HCT116 (cell line): ENCODE measurements at regions not wholly inside any gene's neighbourhood (a gene's known extent, or its start where the extent isn't known, plus 50 kb on each side); places are given as distances from the start of the nearest gene placed in this dataset.

ENCODE experiments used
- CEBPB ChIP-seq: IDR thresholded peaks from 2 replicates; pipeline ENCODE4 v1.6.1; 2012; ENCODE audit warnings: low read depth
- EZH2 ChIP-seq: fragments of 200-600 bp; sonication (generic); IDR thresholded peaks from 2 replicates; pipeline ENCODE4 v1.6.1; 2017; ENCODE audit warnings: antibody characterized with exemption, mixed run types
- EZH2phosphoT487 ChIP-seq: fragments of 200-600 bp; IDR thresholded peaks from 2 replicates; pipeline ENCODE4 v1.6.1; 2018; ENCODE audit warnings: antibody characterized with exemption, borderline replicate concordance
- POLR2A ChIP-seq: IDR thresholded peaks from 2 replicates; pipeline ENCODE4 v1.7.0; 2011; ENCODE audit warnings: borderline replicate concordance; ENCODE audit not compliant: insufficient read depth, insufficient read length; ENCODE audit errors: extremely low read depth
- POLR2AphosphoS5 ChIP-seq: IDR thresholded peaks from 2 replicates; pipeline ENCODE4 v1.6.1; 2011; ENCODE audit warnings: mild to moderate bottlenecking, low read depth, low read length, moderate library complexity
- RAD21 ChIP-seq: IDR thresholded peaks from 2 replicates; pipeline ENCODE4 v1.6.1; 2012; ENCODE audit warnings: low read depth, mild to moderate bottlenecking
- SP1 ChIP-seq: IDR thresholded peaks from 2 replicates; pipeline ENCODE4 v1.6.1; 2012; ENCODE audit warnings: low read depth
- SRF ChIP-seq: IDR thresholded peaks from 2 replicates; pipeline ENCODE4 v1.6.1; 2012; ENCODE audit warnings: low read depth
- TCF7L2 ChIP-seq: IDR thresholded peaks from 2 replicates; pipeline ENCODE4 v1.7.0; 2011; ENCODE audit warnings: borderline replicate concordance, inconsistent platforms; ENCODE audit not compliant: insufficient read depth, insufficient read length; ENCODE audit errors: extremely low read depth
- ZFX ChIP-seq: fragments of 450-650 bp; IDR thresholded peaks from 2 replicates; pipeline ENCODE4 v1.6.1; 2017
- ZNF274 ChIP-seq: fragments of 200-500 bp; sonication (Bioruptor generic); IDR thresholded peaks from 2 replicates; pipeline ENCODE4 v1.6.1; 2014; ENCODE audit warnings: mild to moderate bottlenecking, low read depth, low read length, inconsistent platforms
- TF ChIP-seq, protein P1 (sequence below): IDR thresholded peaks from 2 replicates; pipeline ENCODE4 v1.6.1; 2012; ENCODE audit warnings: low read depth
- TF ChIP-seq, protein P2 (sequence below), 3 experiments: fragments of 200-600 bp in 1 of 3; sonication (generic) in 1 of 3; IDR thresholded peaks in 2 of 3; conservative IDR thresholded peaks in 1 of 3; 2 replicates each; pipeline ENCODE4 v1.5.1; 2012 to 2017; ENCODE audit warnings: low read depth in 2 of 3, low read length in 2 of 3, antibody characterized with exemption in 1 of 3, borderline replicate concordance in 1 of 3, control low read depth in 1 of 3, mild to moderate bottlenecking in 1 of 3, mixed read lengths in 1 of 3, mixed run types in 1 of 3, moderate library complexity in 1 of 3; ENCODE audit not compliant: insufficient read depth in 1 of 3
- TF ChIP-seq, protein P3 (sequence below): IDR thresholded peaks from 2 replicates; pipeline ENCODE4 v1.6.1; 2012

DNA sequence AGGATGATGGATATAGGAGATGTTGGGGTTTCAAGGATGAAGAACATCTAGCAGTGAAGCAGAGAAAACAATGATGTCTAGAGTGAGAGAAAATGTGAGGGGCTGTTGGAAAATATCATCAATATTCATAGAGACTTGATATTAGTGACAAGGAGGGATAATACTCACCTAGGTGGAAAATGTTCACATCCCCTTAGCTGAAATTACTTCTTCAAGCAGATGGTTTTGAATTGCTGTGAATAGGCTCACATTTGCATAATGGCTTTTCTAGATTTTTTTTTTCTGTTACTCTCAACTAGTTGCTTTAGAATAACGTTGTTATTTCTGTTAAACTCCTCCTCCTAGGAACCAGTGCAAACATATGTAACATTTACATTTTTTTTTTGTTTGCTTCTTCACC is 61.6 kb upstream of the MAP1B start:
- TF ChIP-seq, protein P1, sequence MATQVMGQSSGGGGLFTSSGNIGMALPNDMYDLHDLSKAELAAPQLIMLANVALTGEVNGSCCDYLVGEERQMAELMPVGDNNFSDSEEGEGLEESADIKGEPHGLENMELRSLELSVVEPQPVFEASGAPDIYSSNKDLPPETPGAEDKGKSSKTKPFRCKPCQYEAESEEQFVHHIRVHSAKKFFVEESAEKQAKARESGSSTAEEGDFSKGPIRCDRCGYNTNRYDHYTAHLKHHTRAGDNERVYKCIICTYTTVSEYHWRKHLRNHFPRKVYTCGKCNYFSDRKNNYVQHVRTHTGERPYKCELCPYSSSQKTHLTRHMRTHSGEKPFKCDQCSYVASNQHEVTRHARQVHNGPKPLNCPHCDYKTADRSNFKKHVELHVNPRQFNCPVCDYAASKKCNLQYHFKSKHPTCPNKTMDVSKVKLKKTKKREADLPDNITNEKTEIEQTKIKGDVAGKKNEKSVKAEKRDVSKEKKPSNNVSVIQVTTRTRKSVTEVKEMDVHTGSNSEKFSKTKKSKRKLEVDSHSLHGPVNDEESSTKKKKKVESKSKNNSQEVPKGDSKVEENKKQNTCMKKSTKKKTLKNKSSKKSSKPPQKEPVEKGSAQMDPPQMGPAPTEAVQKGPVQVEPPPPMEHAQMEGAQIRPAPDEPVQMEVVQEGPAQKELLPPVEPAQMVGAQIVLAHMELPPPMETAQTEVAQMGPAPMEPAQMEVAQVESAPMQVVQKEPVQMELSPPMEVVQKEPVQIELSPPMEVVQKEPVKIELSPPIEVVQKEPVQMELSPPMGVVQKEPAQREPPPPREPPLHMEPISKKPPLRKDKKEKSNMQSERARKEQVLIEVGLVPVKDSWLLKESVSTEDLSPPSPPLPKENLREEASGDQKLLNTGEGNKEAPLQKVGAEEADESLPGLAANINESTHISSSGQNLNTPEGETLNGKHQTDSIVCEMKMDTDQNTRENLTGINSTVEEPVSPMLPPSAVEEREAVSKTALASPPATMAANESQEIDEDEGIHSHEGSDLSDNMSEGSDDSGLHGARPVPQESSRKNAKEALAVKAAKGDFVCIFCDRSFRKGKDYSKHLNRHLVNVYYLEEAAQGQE = no peak
- TF ChIP-seq RAD21 (no peak), ZFX (no peak), POLR2AphosphoS5 (no peak), POLR2A (no peak), EZH2phosphoT487 (no peak), SRF (no peak), TCF7L2 (no peak), CEBPB (no peak), ZNF274 (no peak), EZH2 (no peak), SP1 (no peak)
- TF ChIP-seq, protein P2, sequence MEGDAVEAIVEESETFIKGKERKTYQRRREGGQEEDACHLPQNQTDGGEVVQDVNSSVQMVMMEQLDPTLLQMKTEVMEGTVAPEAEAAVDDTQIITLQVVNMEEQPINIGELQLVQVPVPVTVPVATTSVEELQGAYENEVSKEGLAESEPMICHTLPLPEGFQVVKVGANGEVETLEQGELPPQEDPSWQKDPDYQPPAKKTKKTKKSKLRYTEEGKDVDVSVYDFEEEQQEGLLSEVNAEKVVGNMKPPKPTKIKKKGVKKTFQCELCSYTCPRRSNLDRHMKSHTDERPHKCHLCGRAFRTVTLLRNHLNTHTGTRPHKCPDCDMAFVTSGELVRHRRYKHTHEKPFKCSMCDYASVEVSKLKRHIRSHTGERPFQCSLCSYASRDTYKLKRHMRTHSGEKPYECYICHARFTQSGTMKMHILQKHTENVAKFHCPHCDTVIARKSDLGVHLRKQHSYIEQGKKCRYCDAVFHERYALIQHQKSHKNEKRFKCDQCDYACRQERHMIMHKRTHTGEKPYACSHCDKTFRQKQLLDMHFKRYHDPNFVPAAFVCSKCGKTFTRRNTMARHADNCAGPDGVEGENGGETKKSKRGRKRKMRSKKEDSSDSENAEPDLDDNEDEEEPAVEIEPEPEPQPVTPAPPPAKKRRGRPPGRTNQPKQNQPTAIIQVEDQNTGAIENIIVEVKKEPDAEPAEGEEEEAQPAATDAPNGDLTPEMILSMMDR (IDR thresholded peaks at IDR 0.05 in 2 of 3, conservative IDR thresholded peaks at IDR 0.05 in 1 of 3; ENCODE audit: borderline replicate concordance in 1 of 3, insufficient read depth in 1 of 3, low read depth in 2 of 3, low read length in 2 of 3) = no peak
- TF ChIP-seq, protein P3, sequence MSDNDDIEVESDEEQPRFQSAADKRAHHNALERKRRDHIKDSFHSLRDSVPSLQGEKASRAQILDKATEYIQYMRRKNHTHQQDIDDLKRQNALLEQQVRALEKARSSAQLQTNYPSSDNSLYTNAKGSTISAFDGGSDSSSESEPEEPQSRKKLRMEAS = no peak
